ENCODE measurements at regions not wholly inside any gene's neighbourhood (a gene's known extent, or its start where the extent isn't known, plus 50 kb on each side); places are given as distances from the start of the nearest gene placed in this dataset.

GRCh38 chr6:49097116-49097515 is 365.9 kb downstream of the MMUT start:
- no peaks in the 10 kb centered on the region for H3K9me3 Mint-ChIP-seq (ENCODE audit: unreplicated experiment)
- H3K27ac Mint-ChIP-seq (ENCODE audit: unreplicated experiment) = no peak overlapping the region
- no peaks in the 10 kb centered on the region for H3K36me3 Mint-ChIP-seq (ENCODE audit: low read depth, unreplicated experiment)
- no peaks in the 10 kb centered on the region for H3K4me1 Mint-ChIP-seq (ENCODE audit: unreplicated experiment)
- H3K27me3 Mint-ChIP-seq (ENCODE audit: unreplicated experiment) = peaks cover 2% of the 10 kb centered on the region
- no peak for TF ChIP-seq CTCF (IDR thresholded peaks at IDR 0.05; ENCODE audit: unreplicated experiment)
- H3K4me3 Mint-ChIP-seq (ENCODE audit: unreplicated experiment) = no peak overlapping the region
- no peak for DNase-seq (ENCODE audit: low spot score)

- Mint-ChIP-seq H3K27ac (ENCODE audit: unreplicated experiment) (no peak overlapping the region), H3K4me3 (ENCODE audit: unreplicated experiment) (no peak overlapping the region), H3K27me3 (ENCODE audit: unreplicated experiment) (no peaks in the 10 kb centered on the region), H3K9me3 (ENCODE audit: unreplicated experiment) (no peaks in the 10 kb centered on the region), H3K36me3 (ENCODE audit: low read depth, unreplicated experiment) (no peaks in the 10 kb centered on the region), H3K4me1 (ENCODE audit: unreplicated experiment) (no peaks in the 10 kb centered on the region)
- TF ChIP-seq CTCF (IDR thresholded peaks at IDR 0.05; ENCODE audit: unreplicated experiment) = no peak
- DNase-seq (ENCODE audit: low spot score) = no peak
Observed at GRCh38 chr6:49088631-49089030, 374.4 kb downstream of the MMUT start.

- no peak overlapping the region for H3K4me3 Mint-ChIP-seq (ENCODE audit: unreplicated experiment)
- no peaks in the 10 kb centered on the region for H3K9me3 Mint-ChIP-seq (ENCODE audit: unreplicated experiment)
- no peaks in the 10 kb centered on the region for H3K36me3 Mint-ChIP-seq (ENCODE audit: low read depth, unreplicated experiment)
- TF ChIP-seq CTCF (IDR thresholded peaks at IDR 0.05; ENCODE audit: unreplicated experiment) = no peak
- no peaks in the 10 kb centered on the region for H3K4me1 Mint-ChIP-seq (ENCODE audit: unreplicated experiment)
- no peaks in the 10 kb centered on the region for H3K27me3 Mint-ChIP-seq (ENCODE audit: unreplicated experiment)
- DNase-seq (ENCODE audit: low spot score) = no peak
- no peak overlapping the region for H3K27ac Mint-ChIP-seq (ENCODE audit: unreplicated experiment)
Observed at GRCh38 chr6:49087369-49087768, 375.7 kb downstream of the MMUT start.

- no peak for TF ChIP-seq CTCF (IDR thresholded peaks at IDR 0.05; ENCODE audit: unreplicated experiment)
- H3K9me3 Mint-ChIP-seq (ENCODE audit: unreplicated experiment) = no peaks in the 10 kb centered on the region
- DNase-seq (ENCODE audit: low spot score) = no peak
- no peak overlapping the region for H3K4me3 Mint-ChIP-seq (ENCODE audit: unreplicated experiment)
- H3K4me1 Mint-ChIP-seq (ENCODE audit: unreplicated experiment) = no peaks in the 10 kb centered on the region
- no peaks in the 10 kb centered on the region for H3K27me3 Mint-ChIP-seq (ENCODE audit: unreplicated experiment)
- no peak overlapping the region for H3K27ac Mint-ChIP-seq (ENCODE audit: unreplicated experiment)
- H3K36me3 Mint-ChIP-seq (ENCODE audit: low read depth, unreplicated experiment) = no peaks in the 10 kb centered on the region
Observed at GRCh38 chr6:49082611-49083010, 380.4 kb downstream of the MMUT start.

GRCh38 chr6:49072885-49073620 is 390.0 kb downstream of the MMUT start:
- Mint-ChIP-seq H3K9me3 (ENCODE audit: unreplicated experiment) (no peaks in the 10 kb centered on the region), H3K27ac (ENCODE audit: unreplicated experiment) (no peak overlapping the region), H3K4me1 (ENCODE audit: unreplicated experiment) (no peaks in the 10 kb centered on the region), H3K36me3 (ENCODE audit: low read depth, unreplicated experiment) (no peaks in the 10 kb centered on the region), H3K4me3 (ENCODE audit: unreplicated experiment) (no peak overlapping the region), H3K27me3 (ENCODE audit: unreplicated experiment) (no peaks in the 10 kb centered on the region)
- no peak for DNase-seq (ENCODE audit: low spot score)
- TF ChIP-seq CTCF (IDR thresholded peaks at IDR 0.05; ENCODE audit: unreplicated experiment) = no peak
